Kidney (tissue), 13 donors: ENCODE measurements at regions not wholly inside any gene's neighbourhood (a gene's known extent, or its start where the extent isn't known, plus 50 kb on each side); places are given as distances from the start of the nearest gene placed in this dataset.

ENCODE experiments used
- DNase-seq, 5 donors: peaks; one replicate each; pipeline ENCODE4 v3.0.0-alpha.2; 2013 to 2020
- FAIRE-seq: peaks from 2 replicates; lab custom pipeline; 2012; peaks lifted over from hg19 to GRCh38; lab: Jason Lieb, UNC
- H3K27ac ChIP-seq, 2 donors: one replicate each; pipeline ENCODE4 v1.7.0; 2013; ENCODE audit warnings: low read depth in 2 of 2, low read length in 2 of 2, inconsistent platforms in 1 of 2
- H3K27me3 ChIP-seq: one replicate; pipeline ENCODE4 v1.7.1; 2013; ENCODE audit warnings: low read length, inconsistent platforms; ENCODE audit not compliant: control insufficient read depth, insufficient read depth
- H3K36me3 ChIP-seq, 3 donors: one replicate each; pipeline versions ENCODE4 v1.7.0 to v1.7.1; 2013; ENCODE audit warnings: low read length in 3 of 3, control low read depth in 1 of 3, inconsistent platforms in 1 of 3; ENCODE audit not compliant: insufficient read depth in 3 of 3, control insufficient read depth in 2 of 3
- H3K4me1 ChIP-seq, 3 donors: one replicate each; pipeline versions ENCODE4 v1.7.0 to v1.7.1; 2013; ENCODE audit warnings: low read length in 3 of 3, inconsistent platforms in 1 of 3, low read depth in 1 of 3; ENCODE audit not compliant: control insufficient read depth in 2 of 3, insufficient read depth in 2 of 3
- H3K4me3 ChIP-seq, 3 donors: one replicate each; pipeline versions ENCODE4 v1.7.0 to v1.8.1; 2013; ENCODE audit warnings: low read length in 3 of 3, control low read depth in 1 of 3, inconsistent platforms in 1 of 3
- H3K9ac ChIP-seq, 3 donors: one replicate each; pipeline versions ENCODE4 v1.7.0 to v1.7.1; 2013; ENCODE audit warnings: low read length in 3 of 3, control low read depth in 1 of 3, inconsistent platforms in 1 of 3
- H3K9me3 ChIP-seq, 3 donors: one replicate each; pipeline versions ENCODE4 v1.7.0 to v1.7.1; 2013; ENCODE audit warnings: low read length in 3 of 3, control low read depth in 1 of 3, inconsistent platforms in 1 of 3; ENCODE audit not compliant: control insufficient read depth in 2 of 3, insufficient read depth in 1 of 3
- CTCF ChIP-seq: IDR thresholded peaks from 3 replicates; pipeline ENCODE4 v1.5.1; 2012; ENCODE audit warnings: mild to moderate bottlenecking, moderate library complexity, borderline replicate concordance; ENCODE audit not compliant: insufficient read depth; ENCODE audit errors: extremely low read depth
- intact Hi-C: fragments of 100-400 bp; cut with DNase I; formaldehyde crosslinking; loops from one replicate; pipeline ENCODE4 v1.11.1; 2022
- donor health status: control.
- donor health status: control.
- donor health status: control.
- donor health status: control.
- donor health status: control.
- donor health status: DM: yes; HTN: yes; CAD: no.
- donor health status: Normal renal cell carcinoma (clear cell type).

GRCh38 chr17:64750891-64751677 is 89.0 kb upstream of the SMURF2 start:
- H3K9ac ChIP-seq = no peak overlapping the region
- FAIRE-seq (no peak), DNase-seq (no peak)
- intact Hi-C loops = no loop called here
- no peak overlapping the region for H3K4me3 ChIP-seq
- TF ChIP-seq CTCF = no peak
- H3K27ac ChIP-seq = no peak overlapping the region
- H3K27me3 ChIP-seq = no peaks in the 10 kb centered on the region
- peaks cover 0 to 7% (median 0%) of the 10 kb centered on the region in 3 donors for H3K4me1 ChIP-seq
- no peaks in the 10 kb centered on the region for H3K9me3 ChIP-seq
- H3K36me3 ChIP-seq = peaks cover 2 to 12% (median 9%) of the 10 kb centered on the region in 3 donors

GRCh38 chr17:64750478-64750877 is 88.4 kb upstream of the SMURF2 start:
- DNase-seq = no peak
- intact Hi-C loops = no loop called here
- H3K36me3 ChIP-seq = peaks cover 2 to 9% (median 8%) of the 10 kb centered on the region in 3 donors
- no peak for FAIRE-seq
- TF ChIP-seq CTCF = no peak
- no peak overlapping the region for H3K4me3 ChIP-seq
- H3K4me1 ChIP-seq = peaks cover 0 to 7% (median 0%) of the 10 kb centered on the region in 3 donors
- no peaks in the 10 kb centered on the region for H3K9me3 ChIP-seq
- H3K27me3 ChIP-seq = no peaks in the 10 kb centered on the region
- H3K9ac ChIP-seq = no peak overlapping the region
- no peak overlapping the region for H3K27ac ChIP-seq

- DNase-seq = no peak
- TF ChIP-seq CTCF = no peak
- peaks cover 2 to 9% (median 8%) of the 10 kb centered on the region in 3 donors for H3K36me3 ChIP-seq
Measured at GRCh38 chr17:64749306-64749705, 87.2 kb upstream of the SMURF2 start.

More at GRCh38 chr17:64749306-64749705, 87.2 kb upstream of the SMURF2 start:
- Histone ChIP-seq H3K27ac (no peak overlapping the region), H3K9ac (no peak overlapping the region), H3K4me3 (no peak overlapping the region), H3K9me3 (no peaks in the 10 kb centered on the region), H3K27me3 (no peaks in the 10 kb centered on the region), H3K4me1 (peaks cover 0 to 7% (median 0%) of the 10 kb centered on the region in 3 donors)
- intact Hi-C loops = no loop called here
- FAIRE-seq = no peak
